Pancreas (tissue), 10 donors: ENCODE measurements at regions not wholly inside any gene's neighbourhood (a gene's known extent, or its start where the extent isn't known, plus 50 kb on each side); places are given as distances from the start of the nearest gene placed in this dataset.

Experiments used
- ATAC-seq, 4 donors: fragments of 200-7000 bp; cut with Tn5 transposase; one replicate each; pipeline versions ENCODE4 v1.8.0 to v1.9.1; 2020; ENCODE audit warnings: mild to moderate bottlenecking in 4 of 4, moderate library complexity in 4 of 4
- DNase-seq, 6 donors: peaks; one replicate each; pipeline ENCODE4 v3.0.0-alpha.2; 2020
- FAIRE-seq: peaks from 2 replicates; lab custom pipeline; 2012; peaks lifted over from hg19 to GRCh38; lab: Jason Lieb, UNC
- H3K27ac ChIP-seq, 4 donors: fragments of 200-600 bp; sonication (generic); 1 replicate in 3 of 4; 2 replicates in 1 of 4; pipeline versions ENCODE4 v1.5.0 to v1.8.0; 2020
- H3K27me3 ChIP-seq, 4 donors: fragments of 200-600 bp; one replicate each; pipeline ENCODE4 v1.8.0; 2021
- H3K36me3 ChIP-seq, 3 donors: fragments of 200-600 bp; sonication (generic) in 1 of 3; one replicate each; pipeline versions ENCODE4 v1.5.0 to v1.8.0; 2020 to 2021
- H3K4me1 ChIP-seq, 3 donors: fragments of 200-600 bp; one replicate each; pipeline ENCODE4 v1.8.0; 2021
- H3K4me3 ChIP-seq, 4 donors: fragments of 200-600 bp; sonication (generic) in 2 of 4; one replicate each; pipeline versions ENCODE4 v1.5.0 to v1.8.0; 2020 to 2021
- H3K9me3 ChIP-seq, 4 donors: fragments of 200-600 bp; one replicate each; pipeline ENCODE4 v1.8.0; 2021
- CTCF ChIP-seq, 4 donors: fragments of 200-600 bp; sonication (generic) in 3 of 4; IDR thresholded peaks; one replicate each; pipeline versions ENCODE4 v1.5.0 to v1.8.0; 2021; ENCODE audit warnings: antibody characterized with exemption in 4 of 4
- whole genome bisulfite sequencing, 2 donors: extraction: QIAGEN DNeasy Blood & Tissue Kit; methylation state at CpG; one replicate each; pipeline ENCODE4 v1.1.7; 2013; 5-methylcytosine and 5-hydroxymethylcytosine counted together
- intact Hi-C, 3 donors: fragments of 100-400 bp; cut with DNase I; formaldehyde crosslinking; loops; one replicate each; pipeline versions ENCODE4 v1.11.1 to v1.14.2; 2022
- donor health status: healthy with polysubstance abuse.
- donor health status: DM: no; HTN: no; CAD: no; lungs with moderate emphysema.
- donor health status: DM: no; HTN: no; CAD: no.
- donor health status: control.
- donor health status: control.
- donor health status: Bipolar disorder and iron deficiency.
- donor health status: DM: yes; HTN: yes; CAD: no.
- donor health status: DM: no; HTN: no; CAD: no.
- donor health status: DM: no; HTN: no; CAD: no.
- donor health status: DM: yes; HTN: yes; CAD: no.

- TF ChIP-seq CTCF (IDR thresholded peaks at IDR 0.05) = no peak
- WGBS, 2 donors = 53 to 66% methylated on average over 2 of the region's 2 CpGs
These were observed 193.4 kb upstream of the PKN2 start for GRCh38 chr1:88490676-88491075.

GRCh38 chr1:88499671-88500070 lies 184.4 kb upstream of the PKN2 start:
- no peaks in the 10 kb centered on the region for H3K4me1 ChIP-seq
- no peak overlapping the region for H3K27ac ChIP-seq
- DNase-seq (no peak), ATAC-seq (no peak), FAIRE-seq (no peak)
- intact Hi-C loops = no loop called here
- H3K4me3 ChIP-seq = no peak overlapping the region
- H3K9me3 ChIP-seq = no peaks in the 10 kb centered on the region
- H3K27me3 ChIP-seq = no peaks in the 10 kb centered on the region
- H3K36me3 ChIP-seq = no peaks in the 10 kb centered on the region
- no peak for TF ChIP-seq CTCF (IDR thresholded peaks at IDR 0.05)

More at GRCh38 chr1:88490676-88491075, 193.4 kb upstream of the PKN2 start:
- Histone ChIP-seq H3K9me3 (no peaks in the 10 kb centered on the region), H3K4me1 (no peaks in the 10 kb centered on the region), H3K36me3 (no peaks in the 10 kb centered on the region), H3K4me3 (no peak overlapping the region), H3K27me3 (no peaks in the 10 kb centered on the region), H3K27ac (no peak overlapping the region)
- no peak for FAIRE-seq
- intact Hi-C loops = no loop called here
- DNase-seq = no peak
- no peak for ATAC-seq

GRCh38 chr1:88502886-88503285 lies 181.2 kb upstream of the PKN2 start:
- H3K9me3 ChIP-seq = no peaks in the 10 kb centered on the region
- 46 to 56% methylated on average over 2 of the region's 2 CpGs for WGBS, 2 donors
- no peaks in the 10 kb centered on the region for H3K27me3 ChIP-seq
- intact Hi-C loops = no loop called here
- no peak overlapping the region for H3K27ac ChIP-seq
- H3K4me1 ChIP-seq = no peaks in the 10 kb centered on the region
- H3K36me3 ChIP-seq = no peaks in the 10 kb centered on the region
- TF ChIP-seq CTCF (IDR thresholded peaks at IDR 0.05) = no peak
- no peak for FAIRE-seq
- DNase-seq = no peak
- H3K4me3 ChIP-seq = no peak overlapping the region
- no peak for ATAC-seq

- no peaks in the 10 kb centered on the region for H3K9me3 ChIP-seq
- no peak overlapping the region for H3K4me3 ChIP-seq
- TF ChIP-seq CTCF (IDR thresholded peaks at IDR 0.05) = no peak
- no peaks in the 10 kb centered on the region for H3K36me3 ChIP-seq
- no peak overlapping the region for H3K27ac ChIP-seq
- ATAC-seq (no peak), FAIRE-seq (no peak), DNase-seq (no peak)
- H3K4me1 ChIP-seq = no peaks in the 10 kb centered on the region
- intact Hi-C loops = no loop called here
- H3K27me3 ChIP-seq = no peaks in the 10 kb centered on the region
These were observed 180.4 kb upstream of the PKN2 start for GRCh38 chr1:88503646-88504045.

GRCh38 chr1:88504601-88505000 lies 179.5 kb upstream of the PKN2 start:
- intact Hi-C loops = no loop called here
- WGBS, 2 donors = 88 to 94% methylated on average over 1 of the region's 1 CpG
- no peak for DNase-seq

More at GRCh38 chr1:88504601-88505000, 179.5 kb upstream of the PKN2 start:
- no peak overlapping the region for H3K27ac ChIP-seq
- H3K27me3 ChIP-seq = no peaks in the 10 kb centered on the region
- ATAC-seq = no peak
- no peaks in the 10 kb centered on the region for H3K9me3 ChIP-seq
- no peaks in the 10 kb centered on the region for H3K36me3 ChIP-seq
- no peaks in the 10 kb centered on the region for H3K4me1 ChIP-seq
- no peak for FAIRE-seq
- no peak for TF ChIP-seq CTCF (IDR thresholded peaks at IDR 0.05)
- H3K4me3 ChIP-seq = no peak overlapping the region
